ENCODE measurements at regions not wholly inside any gene's neighbourhood (a gene's known extent, or its start where the extent isn't known, plus 50 kb on each side); places are given as distances from the start of the nearest gene placed in this dataset.

GRCh38 chr6:157727629-157728182 lies 95.3 kb upstream of the SNX9 start:
- H3K9me3 ChIP-seq (ENCODE audit: severe bottlenecking): no peaks in the 10 kb centered on the region
- DNase-seq (ENCODE audit: low spot score): no peak
- ATAC-seq (ENCODE audit: low read depth): no peak
- no peaks in the 10 kb centered on the region for H3K27me3 ChIP-seq (ENCODE audit: insufficient read depth, poor library complexity, severe bottlenecking)
- TF ChIP-seq, protein P1, sequence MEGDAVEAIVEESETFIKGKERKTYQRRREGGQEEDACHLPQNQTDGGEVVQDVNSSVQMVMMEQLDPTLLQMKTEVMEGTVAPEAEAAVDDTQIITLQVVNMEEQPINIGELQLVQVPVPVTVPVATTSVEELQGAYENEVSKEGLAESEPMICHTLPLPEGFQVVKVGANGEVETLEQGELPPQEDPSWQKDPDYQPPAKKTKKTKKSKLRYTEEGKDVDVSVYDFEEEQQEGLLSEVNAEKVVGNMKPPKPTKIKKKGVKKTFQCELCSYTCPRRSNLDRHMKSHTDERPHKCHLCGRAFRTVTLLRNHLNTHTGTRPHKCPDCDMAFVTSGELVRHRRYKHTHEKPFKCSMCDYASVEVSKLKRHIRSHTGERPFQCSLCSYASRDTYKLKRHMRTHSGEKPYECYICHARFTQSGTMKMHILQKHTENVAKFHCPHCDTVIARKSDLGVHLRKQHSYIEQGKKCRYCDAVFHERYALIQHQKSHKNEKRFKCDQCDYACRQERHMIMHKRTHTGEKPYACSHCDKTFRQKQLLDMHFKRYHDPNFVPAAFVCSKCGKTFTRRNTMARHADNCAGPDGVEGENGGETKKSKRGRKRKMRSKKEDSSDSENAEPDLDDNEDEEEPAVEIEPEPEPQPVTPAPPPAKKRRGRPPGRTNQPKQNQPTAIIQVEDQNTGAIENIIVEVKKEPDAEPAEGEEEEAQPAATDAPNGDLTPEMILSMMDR (IDR thresholded peaks at IDR 0.05; ENCODE audit: poor library complexity, severe bottlenecking): no peak
- H3K36me3 ChIP-seq (ENCODE audit: low read depth): no peaks in the 10 kb centered on the region
- no peaks in the 10 kb centered on the region for H3K4me1 ChIP-seq (ENCODE audit: insufficient read depth, poor library complexity, severe bottlenecking)
- no peak overlapping the region for H3K27ac ChIP-seq (ENCODE audit: poor library complexity, severe bottlenecking)
- no peak overlapping the region for H3K4me3 ChIP-seq (ENCODE audit: severe bottlenecking)

- no peak for ATAC-seq (ENCODE audit: low read depth)
- TF ChIP-seq, protein P1 (IDR thresholded peaks at IDR 0.05; ENCODE audit: poor library complexity, severe bottlenecking): no peak
These were observed 94.7 kb upstream of the SNX9 start for GRCh38 chr6:157728183-157728881.

DNA sequence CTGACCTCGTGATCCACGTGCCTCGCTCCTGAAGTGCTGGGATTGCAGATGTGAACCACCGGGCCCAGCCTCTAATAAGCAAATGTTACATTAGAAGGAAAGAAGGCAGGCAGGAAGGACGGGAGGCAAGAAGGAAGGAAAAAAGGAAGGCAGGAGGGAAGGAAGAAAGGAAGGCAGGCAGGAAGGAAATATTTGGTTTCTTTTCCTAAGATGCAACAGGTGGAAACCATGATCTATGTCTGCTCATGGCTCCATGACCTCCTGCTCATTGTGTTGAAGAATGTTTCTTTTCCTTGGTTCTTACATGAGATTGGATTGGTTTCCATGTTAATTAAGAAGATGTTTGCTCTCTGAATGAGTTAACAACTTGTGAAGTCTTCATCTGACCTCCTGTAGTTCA lies 91.8 kb upstream of the SNX9 start:
- Histone ChIP-seq H3K4me1 (ENCODE audit: insufficient read depth, poor library complexity, severe bottlenecking) (no peaks in the 10 kb centered on the region), H3K27me3 (ENCODE audit: insufficient read depth, poor library complexity, severe bottlenecking) (no peaks in the 10 kb centered on the region), H3K9me3 (ENCODE audit: severe bottlenecking) (no peaks in the 10 kb centered on the region), H3K27ac (ENCODE audit: poor library complexity, severe bottlenecking) (no peak overlapping the region), H3K4me3 (ENCODE audit: severe bottlenecking) (no peak overlapping the region), H3K36me3 (ENCODE audit: low read depth) (no peaks in the 10 kb centered on the region)
- no peak for DNase-seq (ENCODE audit: low spot score)
- ATAC-seq (ENCODE audit: low read depth): no peak
- TF ChIP-seq, protein P1 (IDR thresholded peaks at IDR 0.05; ENCODE audit: poor library complexity, severe bottlenecking): no peak

More at GRCh38 chr6:157728183-157728881, 94.7 kb upstream of the SNX9 start:
- Histone ChIP-seq H3K27me3 (ENCODE audit: insufficient read depth, poor library complexity, severe bottlenecking) (no peaks in the 10 kb centered on the region), H3K4me1 (ENCODE audit: insufficient read depth, poor library complexity, severe bottlenecking) (no peaks in the 10 kb centered on the region), H3K36me3 (ENCODE audit: low read depth) (no peaks in the 10 kb centered on the region), H3K27ac (ENCODE audit: poor library complexity, severe bottlenecking) (no peak overlapping the region), H3K4me3 (ENCODE audit: severe bottlenecking) (no peak overlapping the region), H3K9me3 (ENCODE audit: severe bottlenecking) (no peaks in the 10 kb centered on the region)
- no peak for DNase-seq (ENCODE audit: low spot score)

DNA sequence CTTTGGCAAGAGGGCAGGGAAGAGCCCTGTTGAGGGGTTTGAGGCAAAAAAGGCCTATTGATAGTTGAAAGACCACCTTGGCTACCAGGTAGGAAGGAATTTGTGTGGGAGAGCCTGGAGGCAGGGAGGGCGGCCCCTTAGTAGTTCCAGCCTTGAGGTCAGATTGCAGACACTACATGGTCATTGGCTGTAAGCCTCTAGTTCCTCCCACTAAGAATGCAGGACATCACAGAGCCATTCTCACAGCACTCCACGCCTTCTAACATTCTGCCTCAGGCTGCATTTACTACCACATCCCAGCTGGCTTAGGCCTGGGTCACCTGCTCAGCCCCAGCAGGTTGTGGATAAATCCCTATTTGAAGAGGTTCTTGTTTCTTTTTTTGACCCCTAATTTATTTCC lies 91.0 kb upstream of the SNX9 start:
- H3K36me3 ChIP-seq (ENCODE audit: low read depth): no peaks in the 10 kb centered on the region
- H3K4me3 ChIP-seq (ENCODE audit: severe bottlenecking): no peak overlapping the region
- H3K4me1 ChIP-seq (ENCODE audit: insufficient read depth, poor library complexity, severe bottlenecking): no peaks in the 10 kb centered on the region
- ATAC-seq (ENCODE audit: low read depth): no peak
- H3K27ac ChIP-seq (ENCODE audit: poor library complexity, severe bottlenecking): no peak overlapping the region
- H3K9me3 ChIP-seq (ENCODE audit: severe bottlenecking): no peaks in the 10 kb centered on the region
- DNase-seq (ENCODE audit: low spot score): no peak
- TF ChIP-seq, protein P1 (IDR thresholded peaks at IDR 0.05; ENCODE audit: poor library complexity, severe bottlenecking): no peak
- H3K27me3 ChIP-seq (ENCODE audit: insufficient read depth, poor library complexity, severe bottlenecking): no peaks in the 10 kb centered on the region
